Gastrocnemius medialis (tissue), 4 donors: ENCODE measurements at regions not wholly inside any gene's neighbourhood (a gene's known extent, or its start where the extent isn't known, plus 50 kb on each side); places are given as distances from the start of the nearest gene placed in this dataset.

Source experiments
- ATAC-seq, 2 donors: fragments of 150-250 bp; one replicate each; pipeline ENCODE4 v1.9.1; 2016
- DNase-seq, 2 donors: peaks; one replicate each; pipeline ENCODE4 v3.0.0-alpha.2; 2019
- H3K27ac ChIP-seq, 4 donors: fragments of 200-600 bp; sonication (generic); 1 replicate in 1 of 4; 2 replicates in 3 of 4; pipeline ENCODE4 v1.5.1; 2016 to 2018; ENCODE audit warnings: mild to moderate bottlenecking in 2 of 4, moderate library complexity in 1 of 4
- H3K27me3 ChIP-seq, 3 donors: fragments of 200-600 bp; sonication (generic) in 2 of 3; 1 replicate in 1 of 3; 2 replicates in 2 of 3; pipeline versions ENCODE4 v1.5.1 to v1.6.0; 2016 to 2019; ENCODE audit warnings: mild to moderate bottlenecking in 1 of 3, moderate library complexity in 1 of 3
- H3K36me3 ChIP-seq, 2 donors: fragments of 200-600 bp; sonication (generic) in 1 of 2; one replicate each; pipeline ENCODE4 v1.5.1; 2017 to 2018
- H3K4me1 ChIP-seq, 2 donors: fragments of 200-600 bp; sonication (generic) in 1 of 2; one replicate each; pipeline ENCODE4 v1.5.1; 2016 to 2017; ENCODE audit warnings: mild to moderate bottlenecking in 2 of 2
- H3K4me3 ChIP-seq, 4 donors: fragments of 200-600 bp; sonication (generic) in 3 of 4; 1 replicate in 1 of 4; 2 replicates in 3 of 4; pipeline ENCODE4 v1.5.1; 2016 to 2019; ENCODE audit warnings: mild to moderate bottlenecking in 2 of 4
- H3K9me3 ChIP-seq, 3 donors: fragments of 200-600 bp; sonication (generic) in 2 of 3; 1 replicate in 1 of 3; 2 replicates in 2 of 3; pipeline ENCODE4 v1.5.1; 2016 to 2019
- POLR2A ChIP-seq, 2 donors: fragments of 450-650 bp; IDR thresholded peaks; one replicate each; pipeline ENCODE4 v1.6.1; 2017; ENCODE audit warnings: antibody characterized with exemption in 2 of 2, mild to moderate bottlenecking in 2 of 2, moderate library complexity in 2 of 2
- in situ Hi-C, 4 donors: fragments of 200-750 bp; cut with MboI; loops; one replicate each; pipeline versions ENCODE4 v1.15.0 to v1.8.0; 2017; ENCODE audit warnings: low sequenced_read_pairs in 4 of 4
- intact Hi-C: fragments of 100-400 bp; cut with DNase I; formaldehyde crosslinking; loops from one replicate; pipeline ENCODE4 v1.15.1; 2023; ENCODE audit warnings: low total_unique reads
- TF ChIP-seq, protein P1 (sequence below), 5 experiments: fragments of 450-650 bp in 3 of 5; fragments of 200-600 bp in 2 of 5; sonication (generic) in 2 of 5; IDR thresholded peaks in 4 of 5; conservative IDR thresholded peaks in 1 of 5; 1 replicate in 4 of 5; 2 replicates in 1 of 5; pipeline ENCODE4 v1.5.1; 2016 to 2019; ENCODE audit warnings: antibody characterized with exemption in 5 of 5, mild to moderate bottlenecking in 3 of 5, moderate library complexity in 3 of 5

DNA sequence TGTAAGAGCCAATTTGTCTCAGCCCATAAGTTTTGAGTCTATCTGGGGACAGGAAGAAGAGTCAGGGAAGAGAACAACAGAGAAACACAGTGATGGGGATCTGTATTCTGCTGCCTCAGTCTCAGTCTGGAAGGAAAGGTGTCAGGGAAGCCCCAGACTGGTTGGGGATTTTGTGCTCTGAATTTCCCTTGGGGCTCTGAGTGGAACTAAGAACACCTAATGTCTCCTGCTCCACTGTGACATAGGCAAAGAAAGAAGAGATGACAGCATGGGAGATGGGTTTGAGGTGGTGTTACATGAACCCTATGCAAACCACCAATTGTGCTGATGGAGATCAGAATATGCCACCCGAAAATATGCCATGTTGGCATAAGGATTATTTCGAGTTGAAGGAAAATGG lies 139.5 kb upstream of the MYLIP start:
- Histone ChIP-seq H3K4me3 (no peak overlapping the region), H3K27me3 (no peaks in the 10 kb centered on the region), H3K9me3 (no peaks in the 10 kb centered on the region), H3K27ac (no peak overlapping the region), H3K4me1 (no peaks in the 10 kb centered on the region), H3K36me3 (no peaks in the 10 kb centered on the region)
- DNase-seq = no peak
- no peak for ATAC-seq
- in situ Hi-C loops = loop anchor here in 1 of 4 donors (25.0 kb wide), 1 partner anchor 198 kb away; no protein-coding TSS in a partner anchor
- intact Hi-C loops = no loop called here
- TF ChIP-seq POLR2A (IDR thresholded peaks at IDR 0.05) = no peak
- TF ChIP-seq, protein P1, sequence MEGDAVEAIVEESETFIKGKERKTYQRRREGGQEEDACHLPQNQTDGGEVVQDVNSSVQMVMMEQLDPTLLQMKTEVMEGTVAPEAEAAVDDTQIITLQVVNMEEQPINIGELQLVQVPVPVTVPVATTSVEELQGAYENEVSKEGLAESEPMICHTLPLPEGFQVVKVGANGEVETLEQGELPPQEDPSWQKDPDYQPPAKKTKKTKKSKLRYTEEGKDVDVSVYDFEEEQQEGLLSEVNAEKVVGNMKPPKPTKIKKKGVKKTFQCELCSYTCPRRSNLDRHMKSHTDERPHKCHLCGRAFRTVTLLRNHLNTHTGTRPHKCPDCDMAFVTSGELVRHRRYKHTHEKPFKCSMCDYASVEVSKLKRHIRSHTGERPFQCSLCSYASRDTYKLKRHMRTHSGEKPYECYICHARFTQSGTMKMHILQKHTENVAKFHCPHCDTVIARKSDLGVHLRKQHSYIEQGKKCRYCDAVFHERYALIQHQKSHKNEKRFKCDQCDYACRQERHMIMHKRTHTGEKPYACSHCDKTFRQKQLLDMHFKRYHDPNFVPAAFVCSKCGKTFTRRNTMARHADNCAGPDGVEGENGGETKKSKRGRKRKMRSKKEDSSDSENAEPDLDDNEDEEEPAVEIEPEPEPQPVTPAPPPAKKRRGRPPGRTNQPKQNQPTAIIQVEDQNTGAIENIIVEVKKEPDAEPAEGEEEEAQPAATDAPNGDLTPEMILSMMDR (IDR thresholded peaks at IDR 0.05 in 4 of 5, conservative IDR thresholded peaks at IDR 0.05 in 1 of 5) = no peak

DNA sequence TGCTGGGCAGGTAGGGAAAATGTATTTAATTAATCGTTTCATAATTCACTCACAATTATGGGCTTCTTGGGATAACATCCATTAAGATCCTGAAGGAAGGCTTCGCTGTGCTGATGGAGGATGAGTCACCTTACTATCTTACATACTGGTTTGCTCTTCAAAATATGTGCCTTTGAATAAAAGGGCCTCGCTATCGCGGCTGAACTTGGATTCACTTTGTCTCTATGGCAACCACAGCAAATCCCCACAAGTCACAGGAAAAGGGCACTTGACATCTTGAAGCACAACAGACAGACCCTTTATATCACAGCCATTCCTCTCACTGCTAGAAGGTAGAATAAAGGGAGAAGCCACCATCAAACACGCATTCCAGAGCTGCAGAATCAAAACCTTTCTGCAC lies 141.3 kb upstream of the MYLIP start:
- in situ Hi-C loops = loop anchor here in 1 of 4 donors (25.0 kb wide), 1 partner anchor 200 kb away; no protein-coding TSS in a partner anchor
- Histone ChIP-seq H3K36me3 (no peaks in the 10 kb centered on the region), H3K4me1 (no peaks in the 10 kb centered on the region), H3K9me3 (no peaks in the 10 kb centered on the region), H3K27me3 (no peaks in the 10 kb centered on the region), H3K4me3 (no peak overlapping the region), H3K27ac (no peak overlapping the region)
- intact Hi-C loops = no loop called here
- TF ChIP-seq, protein P1 (IDR thresholded peaks at IDR 0.05 in 4 of 5, conservative IDR thresholded peaks at IDR 0.05 in 1 of 5) = no peak
- no peak for TF ChIP-seq POLR2A (IDR thresholded peaks at IDR 0.05)
- ATAC-seq (no peak), DNase-seq (no peak)

- no peaks in the 10 kb centered on the region for H3K36me3 ChIP-seq
- H3K4me1 ChIP-seq = peaks cover 5% of the 10 kb centered on the region in 2 donors
- DNase-seq (no peak), ATAC-seq (no peak)
- H3K9me3 ChIP-seq = no peaks in the 10 kb centered on the region
- TF ChIP-seq POLR2A (IDR thresholded peaks at IDR 0.05) = no peak
- TF ChIP-seq, protein P1 (IDR thresholded peaks at IDR 0.05 in 4 of 5, conservative IDR thresholded peaks at IDR 0.05 in 1 of 5) = no peak
- H3K4me3 ChIP-seq = no peak overlapping the region
- intact Hi-C loops = no loop called here
- in situ Hi-C loops = loop anchor here in 1 of 4 donors (25.0 kb wide), 1 partner anchor 201 kb away; no protein-coding TSS in a partner anchor
- H3K27me3 ChIP-seq = no peaks in the 10 kb centered on the region
- H3K27ac ChIP-seq = no peak overlapping the region
Observed at GRCh38 chr6:15986027-15986629, 142.8 kb upstream of the MYLIP start.

GRCh38 chr6:15985379-15985959 lies 143.4 kb upstream of the MYLIP start:
- no peak for TF ChIP-seq POLR2A (IDR thresholded peaks at IDR 0.05)
- TF ChIP-seq, protein P1 (IDR thresholded peaks at IDR 0.05 in 4 of 5, conservative IDR thresholded peaks at IDR 0.05 in 1 of 5) = no peak
- no peak overlapping the region for H3K4me3 ChIP-seq
- no peaks in the 10 kb centered on the region for H3K27me3 ChIP-seq
- intact Hi-C loops = no loop called here
- H3K9me3 ChIP-seq = no peaks in the 10 kb centered on the region
- DNase-seq = no peak
- H3K4me1 ChIP-seq = peaks cover 6 to 10% of the 10 kb centered on the region in 2 donors
- ATAC-seq = no peak
- H3K27ac ChIP-seq = no peak overlapping the region
- in situ Hi-C loops = loop anchor here in 1 of 4 donors (25.0 kb wide), 1 partner anchor 202 kb away; no protein-coding TSS in a partner anchor
- no peaks in the 10 kb centered on the region for H3K36me3 ChIP-seq
